Activated B cell treated with CpG ODN at 0.5 μM for 24 hours (primary cell): ENCODE measurements at regions not wholly inside any gene's neighbourhood (a gene's known extent, or its start where the extent isn't known, plus 50 kb on each side); places are given as distances from the start of the nearest gene placed in this dataset.

Source experiments
- ATAC-seq: fragments of 200-7000 bp; cut with Tn5 transposase; one replicate; pipeline ENCODE4 v1.10.0; 2021; ENCODE audit warnings: low read depth, mild to moderate bottlenecking, moderate library complexity
- CTCF ChIA-PET: fragments of 350-600 bp; sonication (Branson Sonifier 250); formaldehyde crosslinking; loops from one replicate; lab custom pipeline; 2021; ENCODE audit warnings: antibody characterized with exemption; lab: Charles Lee
- POLR2A ChIA-PET: fragments of 350-600 bp; sonication (Branson Sonifier 250); formaldehyde crosslinking; loops from one replicate; lab custom pipeline; 2021; ENCODE audit warnings: antibody characterized with exemption; lab: Charles Lee
- DNase-seq: peaks from one replicate; pipeline ENCODE4 v3.0.0; 2022
- H3K27ac Mint-ChIP-seq: one replicate; pipeline ENCODE4 v1.8.0; 2020; ENCODE audit warnings: mixed read lengths
- H3K27me3 Mint-ChIP-seq: one replicate; pipeline ENCODE4 v1.8.0; 2021; ENCODE audit warnings: mixed read lengths
- H3K36me3 Mint-ChIP-seq: one replicate; pipeline ENCODE4 v1.8.0; 2021; ENCODE audit warnings: low read depth, mixed read lengths
- H3K4me1 Mint-ChIP-seq: one replicate; pipeline ENCODE4 v1.8.0; 2021; ENCODE audit warnings: mixed read lengths
- H3K4me3 Mint-ChIP-seq: one replicate; pipeline ENCODE4 v1.8.0; 2020; ENCODE audit warnings: mild to moderate bottlenecking, mixed read lengths
- H3K9me3 Mint-ChIP-seq: one replicate; pipeline ENCODE4 v1.8.0; 2020; ENCODE audit warnings: mixed read lengths
- intact Hi-C: fragments of 100-400 bp; cut with micrococcal nuclease; formaldehyde crosslinking; loops from one replicate; pipeline ENCODE4 v1.15.1; 2024
- TF ChIP-seq, protein P1 (sequence below): fragments of 200-600 bp; IDR thresholded peaks from one replicate; pipeline ENCODE4 v1.8.0; 2022; ENCODE audit warnings: antibody characterized with exemption, mild to moderate bottlenecking

DNA sequence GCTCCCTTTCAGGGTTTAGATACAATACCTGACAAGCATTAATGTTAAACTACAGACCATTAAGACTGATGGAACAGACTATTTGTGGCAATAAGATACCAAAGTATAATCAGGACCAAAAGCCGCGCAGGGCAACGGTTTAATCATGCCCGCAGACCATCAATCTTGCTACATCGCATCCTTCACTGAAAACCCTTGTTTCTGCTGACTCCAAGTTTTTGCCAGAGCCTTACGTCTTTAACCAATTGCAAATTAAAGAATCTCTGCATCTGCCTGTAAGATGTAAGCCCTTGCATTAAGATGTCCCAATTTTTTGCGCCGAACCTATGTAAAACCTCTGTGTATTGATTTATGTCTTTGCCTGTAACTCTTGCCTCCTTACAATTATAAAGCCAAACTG is 94.2 kb upstream of the RBBP6 start:
- Mint-ChIP-seq H3K27me3 (peaks cover 13% of the 10 kb centered on the region), H3K27ac (no peak overlapping the region), H3K9me3 (no peaks in the 10 kb centered on the region), H3K36me3 (no peaks in the 10 kb centered on the region), H3K4me1 (no peaks in the 10 kb centered on the region), H3K4me3 (no peak overlapping the region)
- POLR2A ChIA-PET, result no interaction called here
- DNase-seq, result no peak
- CTCF ChIA-PET, result no interaction called here
- intact Hi-C loops, result no loop called here
- TF ChIP-seq, protein P1, sequence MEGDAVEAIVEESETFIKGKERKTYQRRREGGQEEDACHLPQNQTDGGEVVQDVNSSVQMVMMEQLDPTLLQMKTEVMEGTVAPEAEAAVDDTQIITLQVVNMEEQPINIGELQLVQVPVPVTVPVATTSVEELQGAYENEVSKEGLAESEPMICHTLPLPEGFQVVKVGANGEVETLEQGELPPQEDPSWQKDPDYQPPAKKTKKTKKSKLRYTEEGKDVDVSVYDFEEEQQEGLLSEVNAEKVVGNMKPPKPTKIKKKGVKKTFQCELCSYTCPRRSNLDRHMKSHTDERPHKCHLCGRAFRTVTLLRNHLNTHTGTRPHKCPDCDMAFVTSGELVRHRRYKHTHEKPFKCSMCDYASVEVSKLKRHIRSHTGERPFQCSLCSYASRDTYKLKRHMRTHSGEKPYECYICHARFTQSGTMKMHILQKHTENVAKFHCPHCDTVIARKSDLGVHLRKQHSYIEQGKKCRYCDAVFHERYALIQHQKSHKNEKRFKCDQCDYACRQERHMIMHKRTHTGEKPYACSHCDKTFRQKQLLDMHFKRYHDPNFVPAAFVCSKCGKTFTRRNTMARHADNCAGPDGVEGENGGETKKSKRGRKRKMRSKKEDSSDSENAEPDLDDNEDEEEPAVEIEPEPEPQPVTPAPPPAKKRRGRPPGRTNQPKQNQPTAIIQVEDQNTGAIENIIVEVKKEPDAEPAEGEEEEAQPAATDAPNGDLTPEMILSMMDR, result no peak
- no peak for ATAC-seq

DNA sequence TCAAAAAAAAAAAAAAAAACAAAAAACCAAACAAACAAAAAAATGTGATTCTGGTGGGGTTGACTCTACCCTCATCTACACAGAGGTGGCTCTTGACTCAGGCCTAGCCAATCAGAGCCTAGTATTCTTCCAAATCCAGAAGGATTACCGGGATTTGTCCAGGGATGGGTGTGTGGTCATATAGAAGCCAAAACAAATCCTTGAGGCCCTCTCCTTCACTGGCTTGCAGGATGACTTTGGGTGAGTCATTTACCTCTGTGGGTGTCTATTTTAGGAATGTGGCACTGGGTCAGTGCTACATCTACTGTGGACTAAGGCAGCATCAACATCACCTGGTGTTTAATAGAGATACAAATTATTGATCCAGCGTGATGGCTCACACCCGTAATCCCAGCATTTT is 93.2 kb upstream of the RBBP6 start:
- no peaks in the 10 kb centered on the region for H3K36me3 Mint-ChIP-seq
- no peak for ATAC-seq
- intact Hi-C loops, result no loop called here
- no peak overlapping the region for H3K27ac Mint-ChIP-seq
- no peak for DNase-seq
- peaks cover 10% of the 10 kb centered on the region for H3K27me3 Mint-ChIP-seq
- TF ChIP-seq, protein P1, result no peak
- H3K4me3 Mint-ChIP-seq, result no peak overlapping the region
- no peaks in the 10 kb centered on the region for H3K9me3 Mint-ChIP-seq
- H3K4me1 Mint-ChIP-seq, result no peaks in the 10 kb centered on the region
- ChIA-PET CTCF (no interaction called here), POLR2A (interaction anchor here (0.7 kb wide), 1 partner anchor 729 kb away, joined by 7 read pairs; no protein-coding TSS in a partner anchor)

DNA sequence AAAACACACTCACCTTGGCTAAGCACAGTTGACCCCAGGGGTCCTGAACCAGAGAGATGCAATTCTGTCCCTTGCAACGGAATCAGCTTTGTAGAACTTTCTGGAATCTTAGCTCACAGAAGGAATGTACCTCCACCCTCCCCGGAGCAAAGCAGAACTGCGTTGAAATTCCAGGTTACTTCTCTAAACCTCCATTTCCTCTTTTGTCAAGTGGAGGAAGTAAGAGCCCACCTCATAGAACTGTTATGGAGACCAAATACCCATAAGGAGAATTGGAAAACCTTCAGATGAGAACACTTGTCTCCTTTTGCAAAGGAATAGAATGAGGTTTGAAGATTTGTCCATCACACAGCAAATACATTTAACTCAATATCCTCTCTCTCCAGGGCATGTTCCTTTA is 86.6 kb upstream of the RBBP6 start:
- no peak for ATAC-seq
- peaks cover 19% of the 10 kb centered on the region for H3K27me3 Mint-ChIP-seq
- H3K4me3 Mint-ChIP-seq, result no peak overlapping the region
- intact Hi-C loops, result no loop called here
- no peak overlapping the region for H3K27ac Mint-ChIP-seq
- no peaks in the 10 kb centered on the region for H3K9me3 Mint-ChIP-seq
- H3K36me3 Mint-ChIP-seq, result no peaks in the 10 kb centered on the region
- no peak for DNase-seq
- TF ChIP-seq, protein P1, result no peak
- ChIA-PET POLR2A (no interaction called here), CTCF (no interaction called here)
- H3K4me1 Mint-ChIP-seq, result no peaks in the 10 kb centered on the region

DNA sequence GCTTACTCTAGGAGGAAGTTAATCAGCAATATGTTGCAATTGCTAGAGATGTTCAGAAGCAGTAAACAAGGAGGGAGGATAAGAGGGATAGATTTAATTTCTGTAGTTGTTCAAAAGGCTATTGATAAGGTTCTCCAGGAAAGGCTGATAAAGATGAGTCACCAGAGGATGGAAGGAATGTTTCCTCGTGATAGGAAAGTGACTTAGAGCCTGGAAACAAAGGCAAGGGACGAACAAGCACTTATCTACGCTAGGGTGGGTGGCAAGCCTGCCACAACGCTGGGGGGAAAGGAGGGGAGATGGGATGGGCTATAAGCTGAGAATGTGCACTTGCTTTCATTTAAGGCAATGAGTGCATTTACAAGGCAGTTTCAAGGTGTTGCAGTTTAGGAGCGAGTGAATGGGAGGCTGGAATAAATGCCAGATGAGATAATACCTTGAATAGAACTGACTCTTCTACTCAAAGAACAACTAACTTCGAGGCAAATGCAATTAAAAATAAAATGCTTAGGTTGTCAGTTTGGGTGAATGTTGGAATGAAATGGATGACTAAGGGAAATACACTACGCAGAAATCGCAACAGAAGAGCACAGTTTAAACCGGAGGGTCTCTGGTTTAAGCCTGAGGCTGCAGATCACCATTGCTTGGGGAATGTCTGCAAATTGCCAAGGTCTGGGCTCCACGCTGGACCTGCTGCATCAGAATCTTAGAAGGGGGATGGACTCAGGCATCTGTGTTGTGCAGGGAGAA is 76.0 kb upstream of the RBBP6 start:
- H3K27me3 Mint-ChIP-seq, result peaks cover 10% of the 10 kb centered on the region
- intact Hi-C loops, result no loop called here
- TF ChIP-seq, protein P1, result no peak
- CTCF ChIA-PET, result no interaction called here
- H3K9me3 Mint-ChIP-seq, result peaks cover 15% of the 10 kb centered on the region
- H3K36me3 Mint-ChIP-seq, result no peaks in the 10 kb centered on the region
- H3K4me1 Mint-ChIP-seq, result no peaks in the 10 kb centered on the region
- DNase-seq (no peak), ATAC-seq (no peak)
- no peak overlapping the region for H3K27ac Mint-ChIP-seq
- no peak overlapping the region for H3K4me3 Mint-ChIP-seq
- POLR2A ChIA-PET, result no interaction called here

DNA sequence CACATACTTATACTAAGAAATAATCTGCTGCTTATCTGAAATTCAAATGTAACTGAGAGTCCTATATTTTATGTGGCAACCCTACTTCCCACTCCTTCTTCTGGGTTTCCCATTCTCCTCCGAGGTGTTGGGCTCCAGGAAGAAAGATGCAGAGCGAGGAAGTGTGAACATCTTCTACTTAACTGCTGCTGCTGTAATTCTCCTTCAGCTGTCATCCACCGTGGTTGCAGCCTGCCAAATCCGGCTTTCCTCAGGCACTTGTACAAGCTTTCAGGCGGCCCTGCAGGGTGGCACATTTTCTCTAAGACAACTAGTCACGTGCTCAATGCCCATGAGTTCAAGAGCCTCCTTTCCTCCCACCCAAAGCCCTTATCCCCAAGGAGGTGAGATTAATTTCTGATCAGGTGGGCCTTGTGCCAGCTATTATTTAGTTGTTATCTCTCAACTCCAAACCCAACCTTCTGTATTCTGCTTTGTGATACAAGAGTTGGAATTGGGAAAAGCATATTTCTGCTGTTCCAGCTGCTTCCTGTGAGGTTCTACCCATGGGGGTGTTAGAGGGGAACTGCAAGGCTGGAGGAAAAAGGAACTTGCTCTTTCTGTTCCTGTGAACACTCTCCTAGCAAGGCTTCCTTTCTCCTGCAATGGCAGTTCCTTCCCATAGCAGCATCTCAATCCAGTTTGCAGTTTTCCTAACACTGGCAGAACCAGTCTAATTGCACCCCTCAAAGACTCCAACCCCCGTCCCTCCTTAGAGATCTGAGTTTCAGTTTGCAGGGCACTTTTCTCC is 67.6 kb upstream of the RBBP6 start:
- H3K4me3 Mint-ChIP-seq, result no peak overlapping the region
- no peaks in the 10 kb centered on the region for H3K36me3 Mint-ChIP-seq
- peaks cover 15% of the 10 kb centered on the region for H3K9me3 Mint-ChIP-seq
- TF ChIP-seq, protein P1, result no peak
- CTCF ChIA-PET, result no interaction called here
- peaks cover 18% of the 10 kb centered on the region for H3K27me3 Mint-ChIP-seq
- DNase-seq, result no peak
- POLR2A ChIA-PET, result no interaction called here
- intact Hi-C loops, result no loop called here
- H3K4me1 Mint-ChIP-seq, result no peaks in the 10 kb centered on the region
- no peak for ATAC-seq
- no peak overlapping the region for H3K27ac Mint-ChIP-seq
